Spleen (tissue), 7 donors: ENCODE measurements at regions not wholly inside any gene's neighbourhood (a gene's known extent, or its start where the extent isn't known, plus 50 kb on each side); places are given as distances from the start of the nearest gene placed in this dataset.

Experiments used
- POLR2A ChIP-seq, 3 donors: fragments of 450-650 bp; IDR thresholded peaks; one replicate each; pipeline ENCODE4 v1.5.1; 2017; ENCODE audit warnings: antibody characterized with exemption in 3 of 3, mild to moderate bottlenecking in 1 of 3
- TF ChIP-seq, protein P1 (sequence below), 11 experiments: fragments of 200-600 bp in 7 of 11; fragments of 450-650 bp in 4 of 11; sonication (generic) in 4 of 11; IDR thresholded peaks in 8 of 11; conservative IDR thresholded peaks in 3 of 11; 1 replicate in 7 of 11; 2 replicates in 4 of 11; pipeline versions ENCODE4 v1.4.0 to v1.8.0; 2016 to 2021; ENCODE audit warnings: antibody characterized with exemption in 11 of 11, inconsistent platforms in 4 of 11, mild to moderate bottlenecking in 1 of 11
- donor health status: DM: no; HTN: no; CAD: no; lungs with moderate emphysema.
- donor health status: DM: no; HTN: no; CAD: no.
- donor health status: DM: no; HTN: no; CAD: no.

DNA sequence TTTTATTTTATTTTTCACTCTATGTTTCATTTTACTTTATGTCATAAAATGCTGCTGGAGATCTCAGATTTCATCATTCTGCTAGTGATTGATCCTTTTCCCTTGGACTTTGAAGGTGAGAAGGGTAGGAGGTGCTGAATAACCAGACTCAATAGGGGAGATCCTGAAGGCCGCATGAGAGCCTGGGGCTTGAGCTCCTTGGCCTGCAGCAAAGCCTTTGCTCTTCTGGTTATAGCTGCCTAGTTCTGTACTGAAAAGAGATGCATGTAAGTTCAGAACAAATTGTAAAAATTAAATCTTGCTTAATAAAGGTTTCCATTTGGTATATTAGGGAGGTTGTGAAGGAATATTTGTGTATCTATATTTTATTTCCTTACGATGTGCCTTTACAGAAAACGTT, 430.2 kb downstream of the QKI start:
- no peak for TF ChIP-seq POLR2A (IDR thresholded peaks at IDR 0.05)
- TF ChIP-seq, protein P1, sequence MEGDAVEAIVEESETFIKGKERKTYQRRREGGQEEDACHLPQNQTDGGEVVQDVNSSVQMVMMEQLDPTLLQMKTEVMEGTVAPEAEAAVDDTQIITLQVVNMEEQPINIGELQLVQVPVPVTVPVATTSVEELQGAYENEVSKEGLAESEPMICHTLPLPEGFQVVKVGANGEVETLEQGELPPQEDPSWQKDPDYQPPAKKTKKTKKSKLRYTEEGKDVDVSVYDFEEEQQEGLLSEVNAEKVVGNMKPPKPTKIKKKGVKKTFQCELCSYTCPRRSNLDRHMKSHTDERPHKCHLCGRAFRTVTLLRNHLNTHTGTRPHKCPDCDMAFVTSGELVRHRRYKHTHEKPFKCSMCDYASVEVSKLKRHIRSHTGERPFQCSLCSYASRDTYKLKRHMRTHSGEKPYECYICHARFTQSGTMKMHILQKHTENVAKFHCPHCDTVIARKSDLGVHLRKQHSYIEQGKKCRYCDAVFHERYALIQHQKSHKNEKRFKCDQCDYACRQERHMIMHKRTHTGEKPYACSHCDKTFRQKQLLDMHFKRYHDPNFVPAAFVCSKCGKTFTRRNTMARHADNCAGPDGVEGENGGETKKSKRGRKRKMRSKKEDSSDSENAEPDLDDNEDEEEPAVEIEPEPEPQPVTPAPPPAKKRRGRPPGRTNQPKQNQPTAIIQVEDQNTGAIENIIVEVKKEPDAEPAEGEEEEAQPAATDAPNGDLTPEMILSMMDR (IDR thresholded peaks at IDR 0.05 in 8 of 11, conservative IDR thresholded peaks at IDR 0.05 in 3 of 11), result no peak
